HG02885 (cell line): ENCODE measurements at regions not wholly inside any gene's neighbourhood (a gene's known extent, or its start where the extent isn't known, plus 50 kb on each side); places are given as distances from the start of the nearest gene placed in this dataset.

Source experiments
- ATAC-seq: cut with Tn5 transposase; IDR thresholded peaks from one replicate; pipeline ENCODE4 v1.9.1; 2021; ENCODE audit warnings: mild to moderate bottlenecking; ENCODE audit not compliant: unreplicated experiment, poor library complexity

GRCh38 chr5:120738568-120738967 is 274.5 kb downstream of the PRR16 start:
- ATAC-seq, result no peak

GRCh38 chr5:120740989-120741388 is 276.9 kb downstream of the PRR16 start:
- ATAC-seq, result no peak

GRCh38 chr5:120748474-120748873 is 284.4 kb downstream of the PRR16 start:
- no peak for ATAC-seq

- ATAC-seq, result no peak
These were observed 285.6 kb downstream of the PRR16 start for GRCh38 chr5:120749737-120750136.

- no peak for ATAC-seq
These were observed 295.5 kb downstream of the PRR16 start for GRCh38 chr5:120759587-120759986.

- ATAC-seq, result no peak
These were observed 297.9 kb downstream of the PRR16 start for GRCh38 chr5:120761986-120762385.

GRCh38 chr5:120765189-120765588 is 301.1 kb downstream of the PRR16 start:
- ATAC-seq, result no peak

GRCh38 chr5:120767178-120767820 is 303.2 kb downstream of the PRR16 start:
- ATAC-seq, result no peak

GRCh38 chr5:120769312-120769872 is 305.3 kb downstream of the PRR16 start:
- ATAC-seq, result no peak

- ATAC-seq, result no peak
These were observed 307.1 kb downstream of the PRR16 start for GRCh38 chr5:120771202-120771601.

- no peak for ATAC-seq
These were observed 314.7 kb downstream of the PRR16 start for GRCh38 chr5:120778491-120779484.

GRCh38 chr5:120779674-120780073 is 315.6 kb downstream of the PRR16 start:
- ATAC-seq, result no peak

- ATAC-seq, result no peak
These were observed 324.4 kb downstream of the PRR16 start for GRCh38 chr5:120788481-120788880.

- ATAC-seq, result no peak
These were observed 325.8 kb downstream of the PRR16 start for GRCh38 chr5:120789918-120790317.

GRCh38 chr5:120790339-120790738 is 326.2 kb downstream of the PRR16 start:
- ATAC-seq, result no peak

GRCh38 chr5:120792477-120792876 is 328.4 kb downstream of the PRR16 start:
- no peak for ATAC-seq

GRCh38 chr5:120794121-120794520 is 330.0 kb downstream of the PRR16 start:
- no peak for ATAC-seq

- ATAC-seq, result no peak
These were observed 339.2 kb downstream of the PRR16 start for GRCh38 chr5:120803282-120803681.

- ATAC-seq, result no peak
These were observed 341.0 kb downstream of the PRR16 start for GRCh38 chr5:120805131-120805530.

- ATAC-seq, result no peak
These were observed 342.1 kb downstream of the PRR16 start for GRCh38 chr5:120806202-120806601.

- no peak for ATAC-seq
These were observed 344.0 kb downstream of the PRR16 start for GRCh38 chr5:120808135-120808534.
